ENCODE measurements at regions not wholly inside any gene's neighbourhood (a gene's known extent, or its start where the extent isn't known, plus 50 kb on each side); places are given as distances from the start of the nearest gene placed in this dataset.

DNA sequence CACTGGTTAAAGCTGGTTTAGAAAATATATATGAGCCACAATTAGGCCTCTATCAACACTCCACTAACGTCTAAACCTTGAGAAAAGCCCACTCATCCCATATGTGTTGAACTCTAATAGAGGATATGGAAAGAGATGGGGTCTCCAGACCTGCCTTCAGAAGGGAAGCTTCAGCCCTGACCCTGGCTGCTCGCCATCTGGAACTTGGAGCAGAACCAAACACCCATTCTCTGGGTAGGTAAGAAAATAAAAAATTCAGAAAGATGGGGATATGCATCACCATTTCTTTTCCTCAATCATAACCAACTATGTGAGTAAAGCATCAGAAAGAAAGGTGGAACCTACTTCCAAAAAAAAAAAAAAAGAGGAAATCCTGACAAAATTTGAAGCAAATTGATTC lies 666.2 kb downstream of the PTPRC start:
- Histone ChIP-seq H3K4me3 (ENCODE audit: low read length) (no peak overlapping the region), H3K27me3 (ENCODE audit: insufficient read depth, low read length) (no peaks in the 10 kb centered on the region), H3K4me1 (ENCODE audit: insufficient read depth, low read length) (peaks cover 11% of the 10 kb centered on the region; the same call in 1 of the 2 replicates), H3K27ac (ENCODE audit: low read length) (no peak overlapping the region), H3K9ac (ENCODE audit: low read depth, low read length) (no peak overlapping the region), H3K36me3 (ENCODE audit: insufficient read depth, low read depth, low read length) (no peaks in the 10 kb centered on the region), H3K9me3 (ENCODE audit: insufficient read depth, low read depth, low read length) (no peaks in the 10 kb centered on the region)

- peaks cover 28% of the 10 kb centered on the region; the same call in 1 of the 2 replicates for H3K4me1 ChIP-seq (ENCODE audit: insufficient read depth, low read length)
- H3K27me3 ChIP-seq (ENCODE audit: insufficient read depth, low read length), result no peaks in the 10 kb centered on the region
- no peak overlapping the region for H3K4me3 ChIP-seq (ENCODE audit: low read length)
These were observed 668.8 kb downstream of the PTPRC start for GRCh38 chr1:199307496-199308264.

GRCh38 chr1:199308349-199308846 lies 669.6 kb downstream of the PTPRC start:
- peaks cover 28% of the 10 kb centered on the region; the same call in 1 of the 2 replicates for H3K4me1 ChIP-seq (ENCODE audit: insufficient read depth, low read length)
- no peak overlapping the region for H3K4me3 ChIP-seq (ENCODE audit: low read length)
- H3K36me3 ChIP-seq (ENCODE audit: insufficient read depth, low read depth, low read length), result no peaks in the 10 kb centered on the region
- H3K27ac ChIP-seq (ENCODE audit: low read length), result no peak overlapping the region
- no peaks in the 10 kb centered on the region for H3K27me3 ChIP-seq (ENCODE audit: insufficient read depth, low read length)
- H3K9me3 ChIP-seq (ENCODE audit: insufficient read depth, low read depth, low read length), result no peaks in the 10 kb centered on the region
- H3K9ac ChIP-seq (ENCODE audit: low read depth, low read length), result no peak overlapping the region

More at GRCh38 chr1:199307496-199308264, 668.8 kb downstream of the PTPRC start:
- no peak overlapping the region for H3K27ac ChIP-seq (ENCODE audit: low read length)
- H3K9ac ChIP-seq (ENCODE audit: low read depth, low read length), result no peak overlapping the region
- no peaks in the 10 kb centered on the region for H3K36me3 ChIP-seq (ENCODE audit: insufficient read depth, low read depth, low read length)
- H3K9me3 ChIP-seq (ENCODE audit: insufficient read depth, low read depth, low read length), result no peaks in the 10 kb centered on the region

GRCh38 chr1:199310708-199311107 lies 671.9 kb downstream of the PTPRC start:
- H3K4me3 ChIP-seq (ENCODE audit: low read length), result no peak overlapping the region
- H3K27me3 ChIP-seq (ENCODE audit: insufficient read depth, low read length), result no peaks in the 10 kb centered on the region
- H3K9me3 ChIP-seq (ENCODE audit: insufficient read depth, low read depth, low read length), result no peaks in the 10 kb centered on the region
- H3K27ac ChIP-seq (ENCODE audit: low read length), result no peak overlapping the region
- H3K36me3 ChIP-seq (ENCODE audit: insufficient read depth, low read depth, low read length), result no peaks in the 10 kb centered on the region
- no peak overlapping the region for H3K9ac ChIP-seq (ENCODE audit: low read depth, low read length)
- peaks cover 24% of the 10 kb centered on the region; the same call in 1 of the 2 replicates for H3K4me1 ChIP-seq (ENCODE audit: insufficient read depth, low read length)

DNA sequence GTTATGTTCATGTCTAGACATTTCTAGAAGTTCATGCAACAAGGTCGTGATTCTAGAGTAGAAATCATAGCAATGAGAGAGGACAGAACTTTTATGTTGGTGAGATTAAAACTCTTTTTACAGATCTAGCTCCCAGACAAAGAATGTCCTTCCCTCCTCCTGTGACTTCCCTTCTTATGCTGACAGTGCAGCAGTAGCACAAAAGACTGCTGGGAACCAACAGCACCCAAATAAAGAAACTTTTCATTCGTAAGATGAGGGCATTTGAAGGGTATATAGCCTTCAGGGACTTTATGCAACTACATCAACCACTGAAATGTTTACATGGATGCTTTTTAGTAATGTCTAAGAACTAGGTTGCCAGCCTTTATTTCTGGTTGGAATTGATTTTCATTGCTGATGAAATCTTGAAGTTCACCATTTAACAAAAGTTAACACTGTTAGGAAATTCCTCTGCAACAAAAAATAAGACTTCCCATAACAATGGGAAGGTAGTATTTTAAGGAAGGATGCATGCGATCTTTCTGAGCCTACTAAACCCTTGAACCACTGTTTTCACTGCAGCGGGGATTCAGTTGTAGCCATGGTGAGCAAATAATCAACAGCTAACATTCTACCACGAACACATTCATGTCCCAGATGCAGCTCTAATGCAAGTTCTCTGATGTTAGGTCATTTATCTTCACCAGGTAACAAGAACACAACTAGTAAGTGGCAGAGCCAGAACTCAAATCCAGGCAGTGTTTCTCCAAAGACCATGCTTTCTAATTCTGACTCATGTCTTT lies 672.8 kb downstream of the PTPRC start:
- Histone ChIP-seq H3K36me3 (ENCODE audit: insufficient read depth, low read depth, low read length) (no peaks in the 10 kb centered on the region), H3K27ac (ENCODE audit: low read length) (peak overlapping the region; percentile 8), H3K4me3 (ENCODE audit: low read length) (no peak overlapping the region), H3K4me1 (ENCODE audit: insufficient read depth, low read length) (peaks cover 20% of the 10 kb centered on the region; the same call in 1 of the 2 replicates), H3K9ac (ENCODE audit: low read depth, low read length) (peak overlapping the region; percentile 40; the same call in 1 of the 2 replicates), H3K9me3 (ENCODE audit: insufficient read depth, low read depth, low read length) (no peaks in the 10 kb centered on the region), H3K27me3 (ENCODE audit: insufficient read depth, low read length) (no peaks in the 10 kb centered on the region)

DNA sequence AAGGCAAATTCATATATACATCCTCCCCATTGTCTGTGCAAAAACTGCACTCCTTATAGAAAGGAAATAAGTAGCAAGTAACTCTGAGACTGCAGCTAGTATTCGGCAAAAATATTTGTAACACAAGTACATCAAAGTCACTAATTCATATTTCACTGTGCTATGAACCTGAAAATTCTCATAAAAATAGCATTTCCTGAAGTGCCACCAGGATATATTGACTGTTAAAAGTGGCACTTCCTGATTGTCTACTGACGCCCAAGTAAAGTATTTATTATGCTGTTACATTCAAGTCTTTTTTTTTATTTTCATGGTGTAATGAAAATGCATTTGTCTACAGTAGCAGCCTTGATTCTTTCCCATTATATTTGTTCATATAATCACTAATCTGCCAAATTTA lies 673.8 kb downstream of the PTPRC start:
- peaks cover 17% of the 10 kb centered on the region; the same call in 1 of the 2 replicates for H3K4me1 ChIP-seq (ENCODE audit: insufficient read depth, low read length)
- no peak overlapping the region for H3K27ac ChIP-seq (ENCODE audit: low read length)
- no peaks in the 10 kb centered on the region for H3K36me3 ChIP-seq (ENCODE audit: insufficient read depth, low read depth, low read length)
- no peaks in the 10 kb centered on the region for H3K9me3 ChIP-seq (ENCODE audit: insufficient read depth, low read depth, low read length)
- no peaks in the 10 kb centered on the region for H3K27me3 ChIP-seq (ENCODE audit: insufficient read depth, low read length)
- H3K4me3 ChIP-seq (ENCODE audit: low read length), result no peak overlapping the region
- H3K9ac ChIP-seq (ENCODE audit: low read depth, low read length), result peak overlapping the region; percentile 40; the same call in 1 of the 2 replicates

- H3K9ac ChIP-seq (ENCODE audit: low read depth, low read length), result no peak overlapping the region
- H3K9me3 ChIP-seq (ENCODE audit: insufficient read depth, low read depth, low read length), result no peaks in the 10 kb centered on the region
- no peak overlapping the region for H3K4me3 ChIP-seq (ENCODE audit: low read length)
- H3K27ac ChIP-seq (ENCODE audit: low read length), result no peak overlapping the region
- H3K27me3 ChIP-seq (ENCODE audit: insufficient read depth, low read length), result no peaks in the 10 kb centered on the region
- no peaks in the 10 kb centered on the region for H3K36me3 ChIP-seq (ENCODE audit: insufficient read depth, low read depth, low read length)
- H3K4me1 ChIP-seq (ENCODE audit: insufficient read depth, low read length), result peaks cover 17% of the 10 kb centered on the region; the same call in 1 of the 2 replicates
These were observed 674.6 kb downstream of the PTPRC start for GRCh38 chr1:199313444-199313843.

GRCh38 chr1:199319341-199319740 lies 680.5 kb downstream of the PTPRC start:
- Histone ChIP-seq H3K27ac (ENCODE audit: low read length) (no peak overlapping the region), H3K27me3 (ENCODE audit: insufficient read depth, low read length) (no peaks in the 10 kb centered on the region), H3K4me1 (ENCODE audit: insufficient read depth, low read length) (0 out of 2 replicates have a peak, but pooled peaks cover 3% of the 10 kb centered on the region), H3K9ac (ENCODE audit: low read depth, low read length) (no peak overlapping the region), H3K36me3 (ENCODE audit: insufficient read depth, low read depth, low read length) (no peaks in the 10 kb centered on the region), H3K4me3 (ENCODE audit: low read length) (no peak overlapping the region), H3K9me3 (ENCODE audit: insufficient read depth, low read depth, low read length) (no peaks in the 10 kb centered on the region)

DNA sequence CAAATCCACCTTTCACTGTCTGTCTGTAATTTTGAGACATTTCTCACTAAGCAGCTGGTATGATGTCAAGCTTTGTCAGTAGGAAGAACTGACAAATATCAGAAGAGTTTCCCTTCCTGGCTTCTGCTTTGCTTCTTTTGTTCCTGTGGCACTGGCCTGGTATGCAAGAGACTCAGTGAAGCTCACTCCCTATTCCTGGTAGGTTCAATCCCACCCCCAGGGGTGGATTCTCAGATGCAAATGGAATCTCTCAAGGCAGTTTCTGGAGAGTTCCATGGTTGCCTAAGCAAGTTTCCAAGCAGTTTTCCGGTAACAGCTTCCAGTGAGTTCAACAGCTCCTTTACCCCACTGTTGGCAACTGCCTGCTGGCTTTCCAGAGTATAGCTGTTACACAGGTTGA lies 683.4 kb downstream of the PTPRC start:
- Histone ChIP-seq H3K27ac (ENCODE audit: low read length) (no peak overlapping the region), H3K4me1 (ENCODE audit: insufficient read depth, low read length) (0 out of 2 replicates have a peak, but pooled peaks cover 3% of the 10 kb centered on the region), H3K27me3 (ENCODE audit: insufficient read depth, low read length) (no peaks in the 10 kb centered on the region), H3K4me3 (ENCODE audit: low read length) (no peak overlapping the region), H3K9me3 (ENCODE audit: insufficient read depth, low read depth, low read length) (no peaks in the 10 kb centered on the region; the same call in 1 of the 2 replicates), H3K36me3 (ENCODE audit: insufficient read depth, low read depth, low read length) (no peaks in the 10 kb centered on the region), H3K9ac (ENCODE audit: low read depth, low read length) (no peak overlapping the region)

DNA sequence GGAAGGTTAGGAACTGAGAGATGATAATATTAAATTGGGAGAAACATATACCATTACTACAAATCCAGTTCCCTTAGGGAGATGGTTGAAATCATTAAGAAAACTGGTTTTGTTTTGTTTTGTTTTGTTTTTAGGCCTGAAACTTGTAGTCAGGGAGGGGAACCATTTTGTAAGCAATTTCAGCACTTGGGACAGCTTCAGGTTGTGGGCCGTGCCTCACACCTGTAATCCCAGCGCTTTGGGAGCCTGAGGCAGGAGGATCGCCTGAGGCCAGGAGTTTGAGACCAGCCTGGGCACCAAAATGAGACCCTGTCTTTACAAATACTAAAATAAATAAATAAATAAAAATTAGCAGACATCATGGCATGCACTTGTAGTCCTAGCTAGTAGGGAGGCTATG lies 694.3 kb upstream of the NR5A2 start:
- Histone ChIP-seq H3K4me3 (ENCODE audit: low read length) (no peak overlapping the region), H3K4me1 (ENCODE audit: insufficient read depth, low read length) (no peaks in the 10 kb centered on the region), H3K27ac (ENCODE audit: low read length) (no peak overlapping the region), H3K9ac (ENCODE audit: low read depth, low read length) (no peak overlapping the region), H3K36me3 (ENCODE audit: insufficient read depth, low read depth, low read length) (no peaks in the 10 kb centered on the region), H3K9me3 (ENCODE audit: insufficient read depth, low read depth, low read length) (no peaks in the 10 kb centered on the region), H3K27me3 (ENCODE audit: insufficient read depth, low read length) (no peaks in the 10 kb centered on the region)

DNA sequence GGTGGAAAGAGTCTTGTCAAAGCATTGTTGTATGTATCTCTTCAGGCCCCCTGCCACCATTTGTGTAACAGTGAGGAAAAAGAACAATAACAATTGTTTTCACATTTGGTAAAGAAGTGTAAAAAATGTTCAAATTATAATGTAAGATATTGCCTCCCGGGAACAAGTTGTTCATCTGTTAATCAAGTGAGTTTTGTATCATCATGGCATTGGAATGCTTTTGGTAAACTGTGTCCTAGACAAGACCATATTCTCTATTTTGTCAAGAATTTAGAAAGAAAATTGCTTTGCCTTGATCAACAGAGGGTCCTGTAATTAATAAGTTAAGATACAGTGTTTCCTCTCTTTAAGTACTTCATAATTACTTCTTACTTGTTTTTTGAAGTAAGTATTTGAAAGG lies 692.0 kb upstream of the NR5A2 start:
- no peaks in the 10 kb centered on the region for H3K27me3 ChIP-seq (ENCODE audit: insufficient read depth, low read length)

More for the DNA sequence above, 692.0 kb upstream of the NR5A2 start:
- Histone ChIP-seq H3K4me1 (ENCODE audit: insufficient read depth, low read length) (no peaks in the 10 kb centered on the region), H3K9me3 (ENCODE audit: insufficient read depth, low read depth, low read length) (no peaks in the 10 kb centered on the region), H3K9ac (ENCODE audit: low read depth, low read length) (no peak overlapping the region), H3K36me3 (ENCODE audit: insufficient read depth, low read depth, low read length) (no peaks in the 10 kb centered on the region), H3K4me3 (ENCODE audit: low read length) (no peak overlapping the region), H3K27ac (ENCODE audit: low read length) (no peak overlapping the region)

All from iPS-20b (cell line).